ENCODE measurements at regions not wholly inside any gene's neighbourhood (a gene's known extent, or its start where the extent isn't known, plus 50 kb on each side); places are given as distances from the start of the nearest gene placed in this dataset.
"Not testable (repeated sequence)": the region's sequence is repeated elsewhere in the genome, so short reads cannot be mapped to it uniquely, and the experiment has no call there.

GRCh38 chr13:109268492-109268891 is 517.9 kb downstream of the IRS2 start:
- DNase-seq, result not testable (repeated sequence)

- DNase-seq, result not testable (repeated sequence)
Measured at GRCh38 chr13:109267400-109267799, 519.0 kb downstream of the IRS2 start.

- not testable (repeated sequence) for DNase-seq
Measured at GRCh38 chr13:109265438-109265742, 521.0 kb downstream of the IRS2 start.

- DNase-seq, result not testable (repeated sequence)
Measured at GRCh38 chr13:109264603-109265437, 521.6 kb downstream of the IRS2 start.

GRCh38 chr13:109257761-109258157 is 528.6 kb downstream of the IRS2 start:
- DNase-seq, result not testable (repeated sequence)
